Fibroblast of lung (primary cell): ENCODE measurements at regions not wholly inside any gene's neighbourhood (a gene's known extent, or its start where the extent isn't known, plus 50 kb on each side); places are given as distances from the start of the nearest gene placed in this dataset.

Experiments
- DNase-seq, 2 donors: peaks; one replicate each; pipeline versions ENCODE4 v3.0.0 to v3.0.0-alpha.2; 2010; ENCODE audit warnings: low read depth in 2 of 2
- H2AFZ ChIP-seq: 2 replicates; pipeline ENCODE4 v1.5.1; 2012; ENCODE audit warnings: low read length, control low read depth, inconsistent platforms
- H3K27ac ChIP-seq: 2 replicates; pipeline ENCODE4 v1.5.1; 2011; ENCODE audit warnings: low read length, control low read depth; ENCODE audit not compliant: insufficient read depth
- H3K27me3 ChIP-seq: 2 replicates; pipeline ENCODE4 v1.5.1; 2011; ENCODE audit warnings: mild to moderate bottlenecking, low read length; ENCODE audit not compliant: control insufficient read depth, insufficient read depth
- H3K36me3 ChIP-seq: 2 replicates; pipeline ENCODE4 v1.5.1; 2011; ENCODE audit warnings: low read length; ENCODE audit not compliant: control insufficient read depth, insufficient read depth
- H3K4me1 ChIP-seq: 2 replicates; pipeline ENCODE4 v1.5.1; 2011; ENCODE audit warnings: low read length; ENCODE audit not compliant: control insufficient read depth, insufficient read depth; ENCODE audit errors: extremely low read depth
- H3K4me2 ChIP-seq: 2 replicates; pipeline ENCODE4 v1.5.1; 2011; ENCODE audit warnings: low read length, control low read depth; ENCODE audit not compliant: insufficient read depth; ENCODE audit errors: extremely low read depth
- H3K4me3 ChIP-seq, 4 experiments: fragments of 200-600 bp in 1 of 4; sonication (generic) in 1 of 4; replicated peaks in 1 of 4; 2 replicates each; pipeline ENCODE4 v1.5.1; 2011 to 2016; ENCODE audit warnings: low read length in 4 of 4, low read depth in 3 of 4, mild to moderate bottlenecking in 3 of 4, control low read depth in 2 of 4, inconsistent platforms in 1 of 4, mixed read lengths in 1 of 4; ENCODE audit not compliant: insufficient read depth in 1 of 4; ENCODE audit errors: control extremely low read depth in 1 of 4
- H3K79me2 ChIP-seq: 2 replicates; pipeline ENCODE4 v1.5.1; 2012; ENCODE audit warnings: mild to moderate bottlenecking, low read length, inconsistent platforms; ENCODE audit not compliant: control insufficient read depth, insufficient read depth
- H3K9ac ChIP-seq: 2 replicates; pipeline ENCODE4 v1.5.1; 2011; ENCODE audit warnings: mild to moderate bottlenecking, low read length, control low read depth; ENCODE audit not compliant: insufficient read depth
- H3K9me3 ChIP-seq: 2 replicates; pipeline ENCODE4 v1.5.1; 2012; ENCODE audit warnings: low read depth, low read length; ENCODE audit not compliant: control insufficient read depth, insufficient read depth
- H4K20me1 ChIP-seq: 2 replicates; pipeline ENCODE4 v1.5.1; 2011; ENCODE audit warnings: low read length; ENCODE audit not compliant: control insufficient read depth, insufficient read depth; ENCODE audit errors: extremely low read depth
- CTCF ChIP-seq, 2 donors: IDR thresholded peaks in 1 of 2; conservative IDR thresholded peaks in 1 of 2; 1 replicate in 1 of 2; 2 replicates in 1 of 2; pipeline ENCODE4 v1.5.1; 2011 to 2012; ENCODE audit warnings: low read length in 2 of 2, control low read depth in 1 of 2, inconsistent platforms in 1 of 2, low read depth in 1 of 2, mild to moderate bottlenecking in 1 of 2
- EZH2 ChIP-seq: IDR thresholded peaks from 2 replicates; pipeline ENCODE4 v1.5.1; 2012; ENCODE audit warnings: low read length, control low read depth, mild to moderate bottlenecking; ENCODE audit errors: missing control alignments

- H2AFZ ChIP-seq, result no peak overlapping the region
- H3K4me1 ChIP-seq, result no peaks in the 10 kb centered on the region
- H3K4me3 ChIP-seq, result no peak overlapping the region
- no peak overlapping the region for H3K4me2 ChIP-seq
- no peak overlapping the region for H3K9ac ChIP-seq
- no peaks in the 10 kb centered on the region for H3K27me3 ChIP-seq
- no peaks in the 10 kb centered on the region for H3K9me3 ChIP-seq
- H3K79me2 ChIP-seq, result no peaks in the 10 kb centered on the region
- DNase-seq, result no peak
- TF ChIP-seq CTCF (conservative IDR thresholded peaks at IDR 0.05 in 1 of 2, IDR thresholded peaks at IDR 0.05 in 1 of 2; ENCODE audit: low read depth in 1 of 2, low read length in 2 of 2) (no peak), EZH2 (no peak)
- no peak overlapping the region for H3K27ac ChIP-seq
- H4K20me1 ChIP-seq, result peaks cover 2% of the 10 kb centered on the region
- no peaks in the 10 kb centered on the region for H3K36me3 ChIP-seq
Measured at GRCh38 chr3:72372161-72372560, 476.1 kb downstream of the SHQ1 start.

- Histone ChIP-seq H2AFZ (no peak overlapping the region), H3K27me3 (no peaks in the 10 kb centered on the region), H4K20me1 (peaks cover 2% of the 10 kb centered on the region), H3K4me2 (no peak overlapping the region), H3K4me1 (no peaks in the 10 kb centered on the region), H3K79me2 (no peaks in the 10 kb centered on the region), H3K36me3 (no peaks in the 10 kb centered on the region), H3K9ac (no peak overlapping the region), H3K9me3 (no peaks in the 10 kb centered on the region), H3K4me3 (no peak overlapping the region), H3K27ac (no peak overlapping the region)
- no peak for TF ChIP-seq EZH2
- no peak for TF ChIP-seq CTCF (conservative IDR thresholded peaks at IDR 0.05 in 1 of 2, IDR thresholded peaks at IDR 0.05 in 1 of 2; ENCODE audit: low read depth in 1 of 2, low read length in 2 of 2)
- no peak for DNase-seq
Measured at GRCh38 chr3:72371431-72371830, 476.8 kb downstream of the SHQ1 start.

DNA sequence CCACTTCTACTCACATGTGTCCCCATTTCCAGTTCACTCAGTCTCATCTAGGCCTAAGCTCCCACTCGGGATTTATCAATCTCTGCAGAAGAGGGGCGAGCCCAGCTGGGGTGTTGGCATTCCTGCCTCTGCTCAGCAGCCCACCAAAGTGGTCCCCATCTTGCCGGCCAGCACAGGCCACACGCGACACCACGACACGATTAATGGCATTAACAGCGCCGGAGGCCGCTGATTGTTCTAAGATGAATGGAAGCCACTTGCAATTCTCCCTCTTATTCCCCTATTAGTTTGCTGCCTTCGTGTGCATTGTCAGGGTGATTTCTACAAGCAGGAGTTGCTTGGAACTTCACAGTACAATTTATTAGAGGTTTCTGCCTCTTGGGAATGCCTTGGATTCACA is 477.3 kb downstream of the SHQ1 start:
- no peak for DNase-seq
- no peak overlapping the region for H3K4me3 ChIP-seq
- H3K4me1 ChIP-seq, result no peaks in the 10 kb centered on the region
- peaks cover 2% of the 10 kb centered on the region for H4K20me1 ChIP-seq
- H3K36me3 ChIP-seq, result no peaks in the 10 kb centered on the region
- TF ChIP-seq EZH2 (no peak), CTCF (conservative IDR thresholded peaks at IDR 0.05 in 1 of 2, IDR thresholded peaks at IDR 0.05 in 1 of 2; ENCODE audit: low read depth in 1 of 2, low read length in 2 of 2) (no peak)
- H3K27ac ChIP-seq, result no peak overlapping the region
- no peak overlapping the region for H3K9ac ChIP-seq
- H2AFZ ChIP-seq, result no peak overlapping the region
- no peaks in the 10 kb centered on the region for H3K27me3 ChIP-seq
- no peaks in the 10 kb centered on the region for H3K9me3 ChIP-seq
- H3K4me2 ChIP-seq, result no peak overlapping the region
- H3K79me2 ChIP-seq, result no peaks in the 10 kb centered on the region
